Tibial nerve (tissue), 4 donors: ENCODE measurements at regions not wholly inside any gene's neighbourhood (a gene's known extent, or its start where the extent isn't known, plus 50 kb on each side); places are given as distances from the start of the nearest gene placed in this dataset.

Experiments
- DNase-seq, 2 donors: peaks; one replicate each; pipeline ENCODE4 v3.0.0-alpha.2; 2019; ENCODE audit warnings: low spot score in 2 of 2
- H3K27ac ChIP-seq, 4 donors: fragments of 200-600 bp; sonication (generic) in 3 of 4; one replicate each; pipeline ENCODE4 v1.5.1; 2017 to 2019; ENCODE audit warnings: mild to moderate bottlenecking in 1 of 4
- H3K27me3 ChIP-seq, 2 donors: fragments of 200-600 bp; sonication (generic) in 1 of 2; one replicate each; pipeline versions ENCODE4 v1.5.1 to v1.6.0; 2017 to 2019
- H3K36me3 ChIP-seq, 3 donors: fragments of 200-600 bp; sonication (generic); one replicate each; pipeline ENCODE4 v1.5.1; 2018 to 2019
- H3K4me1 ChIP-seq, 4 donors: fragments of 200-600 bp; sonication (generic) in 3 of 4; one replicate each; pipeline ENCODE4 v1.5.1; 2017 to 2019
- H3K4me3 ChIP-seq, 4 donors: fragments of 200-600 bp; sonication (generic) in 3 of 4; one replicate each; pipeline ENCODE4 v1.5.1; 2017 to 2019; ENCODE audit warnings: mild to moderate bottlenecking in 1 of 4, moderate library complexity in 1 of 4
- H3K9me3 ChIP-seq, 4 donors: fragments of 200-600 bp; sonication (generic) in 3 of 4; one replicate each; pipeline ENCODE4 v1.5.1; 2017 to 2019
- CTCF ChIP-seq, 5 experiments: fragments of 200-600 bp in 3 of 5; fragments of 450-650 bp in 2 of 5; sonication (generic) in 3 of 5; IDR thresholded peaks; one replicate each; pipeline ENCODE4 v1.5.1; 2016 to 2019; ENCODE audit warnings: antibody characterized with exemption in 5 of 5, mild to moderate bottlenecking in 3 of 5, moderate library complexity in 2 of 5
- EP300 ChIP-seq, 2 donors: sonication (generic); formaldehyde crosslinking; IDR thresholded peaks; one replicate each; pipeline ENCODE4 v1.6.1; 2017; ENCODE audit warnings: antibody characterized with exemption in 2 of 2, mild to moderate bottlenecking in 1 of 2
- POLR2A ChIP-seq, 2 donors: fragments of 450-650 bp; IDR thresholded peaks; one replicate each; pipeline ENCODE4 v1.6.1; 2017; ENCODE audit warnings: antibody characterized with exemption in 2 of 2, mild to moderate bottlenecking in 2 of 2, moderate library complexity in 2 of 2
- WGBS, 2 donors: methylation state at CpG; one replicate each; pipeline ENCODE4 v1.1.5; 2018; 5-methylcytosine and 5-hydroxymethylcytosine counted together

DNA sequence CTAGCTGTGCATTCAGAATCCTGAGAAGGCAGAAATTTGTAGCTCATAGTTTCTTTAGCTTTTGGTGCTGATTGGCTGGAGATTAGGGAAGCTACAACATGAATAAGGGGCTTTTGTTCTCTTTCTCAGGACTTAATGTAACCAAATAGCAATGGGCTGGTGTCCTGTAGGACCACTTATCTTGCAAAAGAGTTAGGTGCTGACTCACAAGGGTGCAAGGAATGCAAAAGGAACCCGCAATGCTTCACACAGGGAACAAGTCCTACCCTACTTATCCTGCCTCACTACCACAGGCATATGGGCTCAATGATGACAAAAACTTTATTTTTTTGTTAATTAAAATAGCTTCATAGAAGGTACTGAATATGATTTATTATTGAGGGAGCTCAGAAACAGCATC, 541.5 kb downstream of the AMY1C start:
- Histone ChIP-seq H3K4me3 (no peak overlapping the region), H3K36me3 (no peaks in the 10 kb centered on the region), H3K4me1 (no peaks in the 10 kb centered on the region), H3K9me3 (no peaks in the 10 kb centered on the region), H3K27me3 (no peaks in the 10 kb centered on the region), H3K27ac (no peak overlapping the region)
- no peak for DNase-seq
- TF ChIP-seq CTCF (IDR thresholded peaks at IDR 0.05) (no peak), POLR2A (IDR thresholded peaks at IDR 0.05) (no peak), EP300 (IDR thresholded peaks at IDR 0.05) (no peak)
- WGBS, 2 donors, result 0% methylated on average over 1 of the region's 1 CpG

GRCh38 chr1:104294259-104294658, 544.6 kb downstream of the AMY1C start:
- no peak overlapping the region for H3K27ac ChIP-seq
- 43 to 51% methylated on average over 3 of the region's 3 CpGs for WGBS, 2 donors

DNA sequence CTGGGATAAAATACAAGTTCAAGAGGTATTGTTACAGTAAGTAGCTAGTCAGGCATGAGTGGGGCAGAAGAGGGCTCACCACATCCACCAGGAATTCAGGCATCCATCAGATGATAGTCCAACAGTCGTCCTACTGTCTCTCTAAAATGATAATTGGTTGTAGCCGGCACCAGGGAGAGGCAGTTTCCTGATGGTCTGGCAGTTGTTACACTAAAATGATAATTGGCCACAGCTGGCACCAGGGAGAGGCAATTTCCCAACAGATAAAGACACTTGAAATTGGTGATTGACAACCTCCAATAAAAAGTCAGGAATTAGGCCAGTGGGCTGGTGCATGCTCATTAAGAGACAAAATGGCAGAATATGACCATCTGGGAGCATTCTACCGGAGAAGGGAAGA, 545.8 kb downstream of the AMY1C start:
- no peak for DNase-seq
- Histone ChIP-seq H3K4me3 (no peak overlapping the region), H3K4me1 (no peaks in the 10 kb centered on the region), H3K36me3 (no peaks in the 10 kb centered on the region), H3K27me3 (no peaks in the 10 kb centered on the region), H3K9me3 (no peaks in the 10 kb centered on the region), H3K27ac (no peak overlapping the region)
- 50 to 57% methylated on average over 3 of the region's 3 CpGs for WGBS, 2 donors
- TF ChIP-seq CTCF (IDR thresholded peaks at IDR 0.05) (no peak), EP300 (IDR thresholded peaks at IDR 0.05) (no peak), POLR2A (IDR thresholded peaks at IDR 0.05) (no peak)

More at GRCh38 chr1:104294259-104294658, 544.6 kb downstream of the AMY1C start:
- no peaks in the 10 kb centered on the region for H3K27me3 ChIP-seq
- H3K36me3 ChIP-seq, result no peaks in the 10 kb centered on the region
- DNase-seq, result no peak
- H3K4me1 ChIP-seq, result no peaks in the 10 kb centered on the region
- H3K9me3 ChIP-seq, result no peaks in the 10 kb centered on the region
- TF ChIP-seq POLR2A (IDR thresholded peaks at IDR 0.05) (no peak), CTCF (IDR thresholded peaks at IDR 0.05) (no peak), EP300 (IDR thresholded peaks at IDR 0.05) (no peak)
- H3K4me3 ChIP-seq, result no peak overlapping the region

DNA sequence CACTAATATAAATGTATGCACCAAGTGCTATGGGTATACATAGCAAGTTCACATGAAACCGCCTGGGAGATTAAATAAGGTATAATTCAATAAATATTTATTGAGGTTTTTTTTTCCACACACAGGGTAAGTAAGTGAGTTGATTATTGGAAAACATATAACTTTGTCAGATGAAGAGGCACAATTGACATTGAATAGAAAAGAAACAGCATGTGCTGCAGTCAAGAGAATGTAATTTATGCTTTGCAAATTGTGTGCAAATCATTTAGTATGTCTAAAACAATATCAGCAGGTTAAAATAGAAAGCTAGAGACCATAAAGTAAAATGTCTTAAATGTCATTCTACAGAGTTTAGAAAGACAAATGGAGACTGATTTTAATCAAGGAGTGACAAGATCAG, 560.0 kb downstream of the AMY1C start:
- TF ChIP-seq EP300 (IDR thresholded peaks at IDR 0.05) (no peak), POLR2A (IDR thresholded peaks at IDR 0.05) (no peak), CTCF (IDR thresholded peaks at IDR 0.05) (no peak)
- no peak overlapping the region for H3K4me3 ChIP-seq
- H3K9me3 ChIP-seq, result no peaks in the 10 kb centered on the region
- H3K4me1 ChIP-seq, result no peaks in the 10 kb centered on the region
- no peak for DNase-seq
- H3K27me3 ChIP-seq, result no peaks in the 10 kb centered on the region
- H3K27ac ChIP-seq, result no peak overlapping the region
- H3K36me3 ChIP-seq, result no peaks in the 10 kb centered on the region
- WGBS, 2 donors, result 90 to 92% methylated on average over 1 of the region's 1 CpG

DNA sequence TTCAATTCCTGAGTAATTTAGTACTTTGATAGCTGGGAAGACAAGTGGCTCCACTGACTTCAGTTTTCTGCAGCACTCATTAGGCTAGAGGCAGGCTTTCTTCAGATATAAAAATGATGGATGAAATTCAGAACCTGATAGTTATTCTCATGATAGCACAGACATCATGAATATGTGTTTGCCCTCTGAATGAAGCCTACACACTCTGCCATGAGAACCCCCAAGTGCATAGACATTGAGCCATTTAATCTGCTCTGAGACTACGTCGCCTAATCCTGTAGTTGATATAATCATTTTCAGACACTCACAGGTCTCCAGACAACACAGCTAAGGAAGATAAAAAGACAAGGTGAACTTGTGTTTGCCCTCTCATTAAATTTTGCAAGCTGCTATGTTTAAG, 566.1 kb downstream of the AMY1C start:
- whole genome bisulfite sequencing, 2 donors, result 61 to 63% methylated on average over 2 of the region's 2 CpGs
- no peaks in the 10 kb centered on the region for H3K36me3 ChIP-seq
- no peak overlapping the region for H3K27ac ChIP-seq
- no peaks in the 10 kb centered on the region for H3K27me3 ChIP-seq
- no peak for TF ChIP-seq POLR2A (IDR thresholded peaks at IDR 0.05)
- DNase-seq, result no peak
- H3K4me1 ChIP-seq, result no peaks in the 10 kb centered on the region
- H3K9me3 ChIP-seq, result peaks cover 0 to 2% (median 0%) of the 10 kb centered on the region in 4 donors
- H3K4me3 ChIP-seq, result no peak overlapping the region

GRCh38 chr1:104322131-104322530, 572.4 kb downstream of the AMY1C start:
- no peak overlapping the region for H3K27ac ChIP-seq
- H3K4me3 ChIP-seq, result no peak overlapping the region
- no peaks in the 10 kb centered on the region for H3K4me1 ChIP-seq
- no peak for DNase-seq
- 66 to 75% methylated on average over 2 of the region's 2 CpGs for WGBS, 2 donors
- H3K27me3 ChIP-seq, result no peaks in the 10 kb centered on the region
- no peak for TF ChIP-seq POLR2A (IDR thresholded peaks at IDR 0.05)
- TF ChIP-seq CTCF (IDR thresholded peaks at IDR 0.05), result no peak
- TF ChIP-seq EP300 (IDR thresholded peaks at IDR 0.05), result no peak
- H3K36me3 ChIP-seq, result no peaks in the 10 kb centered on the region
- H3K9me3 ChIP-seq, result peaks cover 0 to 2% (median 0%) of the 10 kb centered on the region in 4 donors
